Fibroblast of lung (primary cell): ENCODE measurements at regions not wholly inside any gene's neighbourhood (a gene's known extent, or its start where the extent isn't known, plus 50 kb on each side); places are given as distances from the start of the nearest gene placed in this dataset.

Experiments
- DNase-seq, 2 donors: peaks; one replicate each; pipeline versions ENCODE4 v3.0.0 to v3.0.0-alpha.2; 2010; ENCODE audit warnings: low read depth in 2 of 2
- H2AFZ ChIP-seq: 2 replicates; pipeline ENCODE4 v1.5.1; 2012; ENCODE audit warnings: low read length, control low read depth, inconsistent platforms
- H3K27ac ChIP-seq: 2 replicates; pipeline ENCODE4 v1.5.1; 2011; ENCODE audit warnings: low read length, control low read depth; ENCODE audit not compliant: insufficient read depth
- H3K27me3 ChIP-seq: 2 replicates; pipeline ENCODE4 v1.5.1; 2011; ENCODE audit warnings: mild to moderate bottlenecking, low read length; ENCODE audit not compliant: control insufficient read depth, insufficient read depth
- H3K36me3 ChIP-seq: 2 replicates; pipeline ENCODE4 v1.5.1; 2011; ENCODE audit warnings: low read length; ENCODE audit not compliant: control insufficient read depth, insufficient read depth
- H3K4me1 ChIP-seq: 2 replicates; pipeline ENCODE4 v1.5.1; 2011; ENCODE audit warnings: low read length; ENCODE audit not compliant: control insufficient read depth, insufficient read depth; ENCODE audit errors: extremely low read depth
- H3K4me2 ChIP-seq: 2 replicates; pipeline ENCODE4 v1.5.1; 2011; ENCODE audit warnings: low read length, control low read depth; ENCODE audit not compliant: insufficient read depth; ENCODE audit errors: extremely low read depth
- H3K4me3 ChIP-seq, 4 experiments: fragments of 200-600 bp in 1 of 4; sonication (generic) in 1 of 4; replicated peaks in 1 of 4; 2 replicates each; pipeline ENCODE4 v1.5.1; 2011 to 2016; ENCODE audit warnings: low read length in 4 of 4, low read depth in 3 of 4, mild to moderate bottlenecking in 3 of 4, control low read depth in 2 of 4, inconsistent platforms in 1 of 4, mixed read lengths in 1 of 4; ENCODE audit not compliant: insufficient read depth in 1 of 4; ENCODE audit errors: control extremely low read depth in 1 of 4
- H3K79me2 ChIP-seq: 2 replicates; pipeline ENCODE4 v1.5.1; 2012; ENCODE audit warnings: mild to moderate bottlenecking, low read length, inconsistent platforms; ENCODE audit not compliant: control insufficient read depth, insufficient read depth
- H3K9ac ChIP-seq: 2 replicates; pipeline ENCODE4 v1.5.1; 2011; ENCODE audit warnings: mild to moderate bottlenecking, low read length, control low read depth; ENCODE audit not compliant: insufficient read depth
- H3K9me3 ChIP-seq: 2 replicates; pipeline ENCODE4 v1.5.1; 2012; ENCODE audit warnings: low read depth, low read length; ENCODE audit not compliant: control insufficient read depth, insufficient read depth
- H4K20me1 ChIP-seq: 2 replicates; pipeline ENCODE4 v1.5.1; 2011; ENCODE audit warnings: low read length; ENCODE audit not compliant: control insufficient read depth, insufficient read depth; ENCODE audit errors: extremely low read depth
- CTCF ChIP-seq, 2 donors: IDR thresholded peaks in 1 of 2; conservative IDR thresholded peaks in 1 of 2; 1 replicate in 1 of 2; 2 replicates in 1 of 2; pipeline ENCODE4 v1.5.1; 2011 to 2012; ENCODE audit warnings: low read length in 2 of 2, control low read depth in 1 of 2, inconsistent platforms in 1 of 2, low read depth in 1 of 2, mild to moderate bottlenecking in 1 of 2
- EZH2 ChIP-seq: IDR thresholded peaks from 2 replicates; pipeline ENCODE4 v1.5.1; 2012; ENCODE audit warnings: low read length, control low read depth, mild to moderate bottlenecking; ENCODE audit errors: missing control alignments

DNA sequence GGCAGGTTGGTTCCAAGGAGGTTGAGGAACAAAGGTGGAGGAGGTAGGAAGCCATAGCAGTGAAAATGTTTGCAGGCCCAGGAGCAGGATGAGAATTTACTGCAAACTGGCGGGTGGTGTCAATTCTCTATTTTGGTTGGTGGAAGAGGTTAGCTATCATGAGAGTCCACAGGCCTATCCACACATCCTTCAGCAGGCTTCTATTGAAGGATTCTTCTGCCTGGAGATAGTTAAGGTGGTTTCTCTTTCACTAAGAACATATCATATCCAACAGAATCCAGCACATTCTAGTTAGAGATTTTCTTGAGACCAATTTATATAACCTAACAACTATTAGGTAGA lies 68.9 kb upstream of the DYRK2 start:
- Histone ChIP-seq H3K9me3 (no peaks in the 10 kb centered on the region), H2AFZ (no peak overlapping the region), H3K4me1 (no peaks in the 10 kb centered on the region), H3K4me3 (no peak overlapping the region), H3K27ac (no peak overlapping the region), H3K27me3 (no peaks in the 10 kb centered on the region), H4K20me1 (no peaks in the 10 kb centered on the region), H3K9ac (no peak overlapping the region), H3K4me2 (no peak overlapping the region), H3K79me2 (no peaks in the 10 kb centered on the region), H3K36me3 (no peaks in the 10 kb centered on the region)
- DNase-seq = no peak
- TF ChIP-seq CTCF (conservative IDR thresholded peaks at IDR 0.05 in 1 of 2, IDR thresholded peaks at IDR 0.05 in 1 of 2; ENCODE audit: low read depth in 1 of 2, low read length in 2 of 2) (no peak), EZH2 (no peak)

DNA sequence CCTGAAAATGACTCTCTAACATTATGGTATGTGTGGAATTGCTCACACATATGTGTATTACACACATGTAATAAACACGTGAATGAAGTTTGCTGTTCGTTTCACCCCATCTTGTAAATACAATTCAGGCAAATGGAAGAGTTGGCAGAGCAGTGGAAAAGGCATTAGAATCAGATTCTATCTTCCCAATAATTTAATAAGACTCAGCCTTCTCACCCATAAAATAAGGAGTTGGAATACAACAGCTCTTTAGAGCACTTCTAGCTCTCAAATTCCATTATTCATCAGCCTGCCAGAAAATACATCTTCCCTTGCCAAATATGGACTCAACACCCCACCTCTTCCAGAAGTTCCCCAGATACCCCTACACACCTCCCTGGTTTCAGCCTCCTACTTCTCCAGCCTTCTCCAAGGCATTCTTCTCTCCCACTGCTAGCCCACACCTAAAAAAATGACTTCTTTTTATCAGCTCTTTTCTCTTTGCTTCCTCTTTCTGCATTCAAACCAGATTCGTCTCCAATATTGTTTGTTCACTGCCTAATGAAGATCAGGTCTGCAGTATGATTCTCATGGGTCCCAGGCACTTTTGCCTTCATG lies 66.2 kb upstream of the DYRK2 start:
- Histone ChIP-seq H3K4me2 (no peak overlapping the region), H4K20me1 (no peaks in the 10 kb centered on the region), H3K27me3 (peaks cover 3% of the 10 kb centered on the region), H3K9me3 (no peaks in the 10 kb centered on the region), H3K27ac (no peak overlapping the region), H3K79me2 (no peaks in the 10 kb centered on the region), H2AFZ (no peak overlapping the region), H3K36me3 (no peaks in the 10 kb centered on the region), H3K4me1 (no peaks in the 10 kb centered on the region), H3K9ac (no peak overlapping the region), H3K4me3 (no peak overlapping the region)
- no peak for DNase-seq
- TF ChIP-seq EZH2 (no peak), CTCF (conservative IDR thresholded peaks at IDR 0.05 in 1 of 2, IDR thresholded peaks at IDR 0.05 in 1 of 2; ENCODE audit: low read depth in 1 of 2, low read length in 2 of 2) (no peak)

DNA sequence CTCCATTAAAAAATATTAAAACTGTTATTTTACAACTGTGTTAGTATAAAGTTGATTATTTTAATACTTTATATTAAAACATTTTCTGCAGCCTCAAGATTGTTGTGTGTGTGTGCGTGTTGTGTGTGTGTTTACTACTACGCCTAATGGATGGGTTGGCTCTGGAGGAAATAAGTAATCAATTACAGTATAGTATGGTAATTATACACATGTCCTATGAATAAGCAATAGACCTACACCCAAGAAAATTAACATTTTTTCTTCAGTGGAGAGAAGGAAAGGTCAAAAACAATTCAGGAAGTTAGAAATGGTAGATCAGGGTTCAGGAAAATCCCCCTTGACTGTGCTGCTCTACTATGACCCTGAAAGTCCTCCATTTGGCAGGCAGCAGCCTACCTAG lies 65.7 kb upstream of the DYRK2 start:
- peaks cover 3% of the 10 kb centered on the region for H3K27me3 ChIP-seq
- no peaks in the 10 kb centered on the region for H4K20me1 ChIP-seq
- H3K4me3 ChIP-seq = no peak overlapping the region
- H3K9me3 ChIP-seq = no peaks in the 10 kb centered on the region
- H3K4me2 ChIP-seq = no peak overlapping the region
- no peaks in the 10 kb centered on the region for H3K4me1 ChIP-seq
- H3K79me2 ChIP-seq = no peaks in the 10 kb centered on the region
- no peak overlapping the region for H3K9ac ChIP-seq
- no peaks in the 10 kb centered on the region for H3K36me3 ChIP-seq
- TF ChIP-seq EZH2 (no peak), CTCF (conservative IDR thresholded peaks at IDR 0.05 in 1 of 2, IDR thresholded peaks at IDR 0.05 in 1 of 2; ENCODE audit: low read depth in 1 of 2, low read length in 2 of 2) (no peak)
- H2AFZ ChIP-seq = no peak overlapping the region
- no peak overlapping the region for H3K27ac ChIP-seq
- no peak for DNase-seq
